Panc1 (cell line): ENCODE measurements at regions not wholly inside any gene's neighbourhood (a gene's known extent, or its start where the extent isn't known, plus 50 kb on each side); places are given as distances from the start of the nearest gene placed in this dataset.

Experiments
- ATAC-seq: fragments of 200-7000 bp; cut with Tn5 transposase; 2 replicates; pipeline ENCODE4 v1.9.1; 2020; ENCODE audit warnings: mild to moderate bottlenecking, moderate library complexity
- BruUV-seq: library from RNA; stranded (reverse); fragments of 400-500 nt; replicated peaks from 2 replicates; lab custom pipeline; 2021; lab: Mats Ljungman, UMichigan
- CTCF ChIA-PET: fragments of 300-600 bp; sonication (Branson Sonifier 250); formaldehyde crosslinking; loops from one replicate; lab custom pipeline; 2022; ENCODE audit warnings: antibody characterized with exemption; lab: Charles Lee
- POLR2A ChIA-PET: fragments of 300-600 bp; sonication (Branson Sonifier 250); formaldehyde crosslinking; loops from one replicate; lab custom pipeline; 2022; ENCODE audit warnings: antibody characterized with exemption; lab: Charles Lee
- DNase-seq: peaks from one replicate; pipeline ENCODE4 v3.0.0-alpha.2; 2010; ENCODE audit warnings: low read depth, low spot score
- H3K27ac ChIP-seq: 2 replicates; pipeline ENCODE4 v1.5.1; 2011; ENCODE audit warnings: mild to moderate bottlenecking, low read length, inconsistent platforms
- H3K27me3 ChIP-seq: fragments of 200-500 bp; sonication (Bioruptor generic); 2 replicates; pipeline ENCODE4 v1.6.0; 2014; ENCODE audit warnings: low read length, inconsistent platforms; ENCODE audit not compliant: control insufficient read depth, insufficient read depth
- H3K36me3 ChIP-seq: fragments of 200-500 bp; sonication (Bioruptor generic); 2 replicates; pipeline ENCODE4 v1.5.1; 2014; ENCODE audit warnings: inconsistent platforms, mild to moderate bottlenecking, low read length, moderate library complexity; ENCODE audit not compliant: control insufficient read depth, insufficient read depth
- H3K4me1 ChIP-seq: 2 replicates; pipeline ENCODE4 v1.5.1; 2011; ENCODE audit warnings: inconsistent platforms, mild to moderate bottlenecking, low read length, moderate library complexity; ENCODE audit not compliant: control insufficient read depth, insufficient read depth
- H3K4me3 ChIP-seq, 2 experiments: 2 replicates each; pipeline ENCODE4 v1.5.1; 2011 to 2012; ENCODE audit warnings: low read depth in 2 of 2, low read length in 2 of 2, mild to moderate bottlenecking in 2 of 2, inconsistent platforms in 1 of 2, moderate library complexity in 1 of 2
- H3K9me3 ChIP-seq: fragments of 200-500 bp; sonication (Bioruptor generic); 2 replicates; pipeline ENCODE4 v1.5.1; 2014; ENCODE audit warnings: low read depth, mild to moderate bottlenecking, inconsistent platforms, low read length, moderate library complexity; ENCODE audit not compliant: control insufficient read depth, insufficient read depth
- POLR2AphosphoS5 ChIP-seq: IDR thresholded peaks from 2 replicates; pipeline ENCODE4 v1.6.1; 2012; ENCODE audit warnings: mild to moderate bottlenecking, low read depth, low read length, moderate library complexity
- REST ChIP-seq, 2 experiments: IDR thresholded peaks; 2 replicates each; pipeline ENCODE4 v1.6.1; 2011 to 2012; ENCODE audit warnings: low read depth in 2 of 2, control low read depth in 1 of 2, low read length in 1 of 2, mild to moderate bottlenecking in 1 of 2, moderate library complexity in 1 of 2; ENCODE audit not compliant: insufficient read depth in 1 of 2
- SIN3A ChIP-seq: IDR thresholded peaks from 2 replicates; pipeline ENCODE4 v1.6.1; 2012; ENCODE audit warnings: low read depth, mild to moderate bottlenecking, low read length, moderate library complexity, borderline replicate concordance; ENCODE audit not compliant: insufficient read depth
- TCF7L2 ChIP-seq: IDR thresholded peaks from 2 replicates; pipeline ENCODE4 v1.6.1; 2011; ENCODE audit warnings: mild to moderate bottlenecking, low read depth, low read length, inconsistent platforms
- in situ Hi-C: cut with HindIII; loops from 2 replicates; pipeline ENCODE4 v1.10.0; 2016; ENCODE audit warnings: low sequenced_read_pairs, low pct_unique_long_range_greater_than_20kb
- intact Hi-C: fragments of 100-400 bp; cut with micrococcal nuclease; formaldehyde crosslinking; loops from one replicate; pipeline ENCODE4 v1.10.0; 2022; ENCODE audit not compliant: unreplicated experiment
- TF ChIP-seq, protein P1 (sequence below): fragments of 450-650 bp; IDR thresholded peaks from 2 replicates; pipeline ENCODE4 v1.5.1; 2017; ENCODE audit warnings: mild to moderate bottlenecking

- H3K27ac ChIP-seq, result no peak overlapping the region
- no peaks in the 10 kb centered on the region for H3K27me3 ChIP-seq
- in situ Hi-C loops, result no loop called here
- no peak for ATAC-seq
- ChIA-PET CTCF (no interaction called here), POLR2A (no interaction called here)
- H3K36me3 ChIP-seq, result no peaks in the 10 kb centered on the region
- no peaks in the 10 kb centered on the region for H3K9me3 ChIP-seq
- DNase-seq, result no peak
- no TSS peak for BruUV-seq
- no peaks in the 10 kb centered on the region for H3K4me1 ChIP-seq
- H3K4me3 ChIP-seq, result no peak overlapping the region
- TF ChIP-seq, protein P1, sequence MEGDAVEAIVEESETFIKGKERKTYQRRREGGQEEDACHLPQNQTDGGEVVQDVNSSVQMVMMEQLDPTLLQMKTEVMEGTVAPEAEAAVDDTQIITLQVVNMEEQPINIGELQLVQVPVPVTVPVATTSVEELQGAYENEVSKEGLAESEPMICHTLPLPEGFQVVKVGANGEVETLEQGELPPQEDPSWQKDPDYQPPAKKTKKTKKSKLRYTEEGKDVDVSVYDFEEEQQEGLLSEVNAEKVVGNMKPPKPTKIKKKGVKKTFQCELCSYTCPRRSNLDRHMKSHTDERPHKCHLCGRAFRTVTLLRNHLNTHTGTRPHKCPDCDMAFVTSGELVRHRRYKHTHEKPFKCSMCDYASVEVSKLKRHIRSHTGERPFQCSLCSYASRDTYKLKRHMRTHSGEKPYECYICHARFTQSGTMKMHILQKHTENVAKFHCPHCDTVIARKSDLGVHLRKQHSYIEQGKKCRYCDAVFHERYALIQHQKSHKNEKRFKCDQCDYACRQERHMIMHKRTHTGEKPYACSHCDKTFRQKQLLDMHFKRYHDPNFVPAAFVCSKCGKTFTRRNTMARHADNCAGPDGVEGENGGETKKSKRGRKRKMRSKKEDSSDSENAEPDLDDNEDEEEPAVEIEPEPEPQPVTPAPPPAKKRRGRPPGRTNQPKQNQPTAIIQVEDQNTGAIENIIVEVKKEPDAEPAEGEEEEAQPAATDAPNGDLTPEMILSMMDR, result no peak
- no peak for TF ChIP-seq TCF7L2
- TF ChIP-seq SIN3A, result no peak
- no peak for TF ChIP-seq REST (IDR thresholded peaks at IDR 0.05; ENCODE audit: insufficient read depth in 1 of 2, low read depth in 2 of 2, low read length in 1 of 2)
- no peak for TF ChIP-seq POLR2AphosphoS5
- intact Hi-C loops, result no loop called here
These were observed 325.6 kb upstream of the TMEM132C start for GRCh38 chr12:127941332-127941731.

DNA sequence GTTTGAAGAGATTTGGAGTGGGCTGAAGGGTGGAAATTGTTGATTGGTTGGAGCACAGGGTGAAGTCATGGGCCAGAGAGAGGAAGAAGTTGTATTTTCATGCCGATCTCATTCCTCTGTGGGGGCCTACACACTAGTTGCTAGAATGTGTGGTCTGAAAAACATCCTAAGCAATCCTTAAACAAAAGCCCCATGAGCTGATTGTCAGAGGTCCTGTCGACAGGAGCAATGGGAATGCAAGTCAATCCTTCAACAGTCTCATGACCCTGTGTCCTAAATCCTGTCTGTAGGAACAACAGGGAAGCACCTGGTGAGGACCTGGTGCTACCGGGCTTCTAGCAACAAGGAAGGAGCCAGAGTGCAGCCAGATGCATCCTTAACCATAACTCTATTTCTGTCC lies 324.0 kb upstream of the TMEM132C start:
- TF ChIP-seq SIN3A (no peak), REST (IDR thresholded peaks at IDR 0.05; ENCODE audit: insufficient read depth in 1 of 2, low read depth in 2 of 2, low read length in 1 of 2) (no peak), POLR2AphosphoS5 (no peak), TCF7L2 (no peak)
- TF ChIP-seq, protein P1, result no peak
- Histone ChIP-seq H3K27me3 (no peaks in the 10 kb centered on the region), H3K4me3 (no peak overlapping the region), H3K27ac (no peak overlapping the region), H3K9me3 (no peaks in the 10 kb centered on the region), H3K4me1 (no peaks in the 10 kb centered on the region), H3K36me3 (no peaks in the 10 kb centered on the region)
- CTCF ChIA-PET, result no interaction called here
- BruUV-seq, result no TSS peak
- POLR2A ChIA-PET, result no interaction called here
- ATAC-seq (no peak), DNase-seq (no peak)
- in situ Hi-C loops, result no loop called here
- intact Hi-C loops, result no loop called here
